ENCODE measurements at regions not wholly inside any gene's neighbourhood (a gene's known extent, or its start where the extent isn't known, plus 50 kb on each side); places are given as distances from the start of the nearest gene placed in this dataset.

GRCh38 chr1:68370101-68370915, 79.4 kb downstream of the RPE65 start:
- Histone ChIP-seq H3K4me2 (ENCODE audit: low read length) (no peak overlapping the region), H3F3A (ENCODE audit: insufficient read depth, low read length) (no peaks in the 10 kb centered on the region), H3K4me3 (ENCODE audit: low read depth, low read length, poor library complexity, severe bottlenecking) (no peak overlapping the region), H3K9ac (ENCODE audit: low read length) (no peak overlapping the region), H3K9me3 (ENCODE audit: low read length) (no peaks in the 10 kb centered on the region), H3K27me3 (ENCODE audit: insufficient read depth, low read length) (no peaks in the 10 kb centered on the region), H3K27ac (ENCODE audit: low read depth, low read length, poor library complexity, severe bottlenecking) (no peak overlapping the region), H2AFZ (ENCODE audit: low read length) (no peak overlapping the region), H3K79me2 (ENCODE audit: insufficient read depth, low read length) (no peaks in the 10 kb centered on the region), H3K36me3 (ENCODE audit: insufficient read depth, low read length) (no peaks in the 10 kb centered on the region), H3K9me2 (ENCODE audit: low read depth, low read length) (no peaks in the 10 kb centered on the region), H3K4me1 (ENCODE audit: insufficient read depth, low read length, severe bottlenecking) (no peaks in the 10 kb centered on the region), H4K20me1 (ENCODE audit: insufficient read depth, low read length) (no peaks in the 10 kb centered on the region)
- TF ChIP-seq EZH2 (IDR thresholded peaks at IDR 0.05; ENCODE audit: borderline replicate concordance, low read length) (no peak), CTCF (IDR thresholded peaks at IDR 0.05; ENCODE audit: low read length) (no peak)

GRCh38 chr1:68366572-68366971, 83.2 kb downstream of the RPE65 start:
- Histone ChIP-seq H4K20me1 (ENCODE audit: insufficient read depth, low read length) (no peaks in the 10 kb centered on the region), H3K4me1 (ENCODE audit: insufficient read depth, low read length, severe bottlenecking) (no peaks in the 10 kb centered on the region), H3K36me3 (ENCODE audit: insufficient read depth, low read length) (no peaks in the 10 kb centered on the region), H3K9me3 (ENCODE audit: low read length) (no peaks in the 10 kb centered on the region), H3K9me2 (ENCODE audit: low read depth, low read length) (no peaks in the 10 kb centered on the region), H3K27ac (ENCODE audit: low read depth, low read length, poor library complexity, severe bottlenecking) (no peak overlapping the region), H3F3A (ENCODE audit: insufficient read depth, low read length) (no peaks in the 10 kb centered on the region), H3K27me3 (ENCODE audit: insufficient read depth, low read length) (no peaks in the 10 kb centered on the region), H3K4me2 (ENCODE audit: low read length) (no peak overlapping the region), H2AFZ (ENCODE audit: low read length) (no peak overlapping the region), H3K4me3 (ENCODE audit: low read depth, low read length, poor library complexity, severe bottlenecking) (no peak overlapping the region), H3K9ac (ENCODE audit: low read length) (no peak overlapping the region), H3K79me2 (ENCODE audit: insufficient read depth, low read length) (no peaks in the 10 kb centered on the region)
- TF ChIP-seq EZH2 (IDR thresholded peaks at IDR 0.05; ENCODE audit: borderline replicate concordance, low read length), result no peak
- no peak for TF ChIP-seq CTCF (IDR thresholded peaks at IDR 0.05; ENCODE audit: low read length)

- no peak overlapping the region for H2AFZ ChIP-seq (ENCODE audit: low read length)
- no peaks in the 10 kb centered on the region for H3K36me3 ChIP-seq (ENCODE audit: insufficient read depth, low read length)
- H4K20me1 ChIP-seq (ENCODE audit: insufficient read depth, low read length), result no peaks in the 10 kb centered on the region
- H3K27ac ChIP-seq (ENCODE audit: low read depth, low read length, poor library complexity, severe bottlenecking), result no peak overlapping the region
- TF ChIP-seq CTCF (IDR thresholded peaks at IDR 0.05; ENCODE audit: low read length) (no peak), EZH2 (IDR thresholded peaks at IDR 0.05; ENCODE audit: borderline replicate concordance, low read length) (no peak)
- H3K4me2 ChIP-seq (ENCODE audit: low read length), result no peak overlapping the region
- H3K4me3 ChIP-seq (ENCODE audit: low read depth, low read length, poor library complexity, severe bottlenecking), result no peak overlapping the region
- no peaks in the 10 kb centered on the region for H3K27me3 ChIP-seq (ENCODE audit: insufficient read depth, low read length)
- H3K9ac ChIP-seq (ENCODE audit: low read length), result no peak overlapping the region
- no peaks in the 10 kb centered on the region for H3K9me3 ChIP-seq (ENCODE audit: low read length)
- H3K4me1 ChIP-seq (ENCODE audit: insufficient read depth, low read length, severe bottlenecking), result no peaks in the 10 kb centered on the region
- no peaks in the 10 kb centered on the region for H3K9me2 ChIP-seq (ENCODE audit: low read depth, low read length)
- H3F3A ChIP-seq (ENCODE audit: insufficient read depth, low read length), result no peaks in the 10 kb centered on the region
- H3K79me2 ChIP-seq (ENCODE audit: insufficient read depth, low read length), result no peaks in the 10 kb centered on the region
Measured at GRCh38 chr1:68365709-68366382, 83.9 kb downstream of the RPE65 start.

Measured in OCI-LY1 (cell line).